ENCODE measurements at regions not wholly inside any gene's neighbourhood (a gene's known extent, or its start where the extent isn't known, plus 50 kb on each side); places are given as distances from the start of the nearest gene placed in this dataset.

DNA sequence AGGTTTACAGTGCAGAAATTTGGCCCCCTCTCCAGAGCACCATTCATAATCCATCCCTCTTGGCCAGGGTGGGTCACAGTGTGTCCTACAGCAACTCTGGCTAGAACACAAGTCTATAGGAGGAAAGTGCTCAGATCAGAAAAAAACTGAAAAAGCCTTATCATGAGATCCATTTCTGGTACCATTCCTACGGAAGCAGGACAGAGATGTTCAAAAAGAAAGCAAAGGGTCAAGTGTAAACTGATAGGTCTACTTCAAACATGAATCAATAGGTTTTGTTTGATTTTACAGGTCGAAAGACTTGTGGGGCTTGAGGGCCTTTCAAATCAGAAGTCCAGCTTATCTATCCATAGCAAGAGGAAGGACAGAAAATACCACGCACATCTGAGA, 326.4 kb downstream of the SOX9 start:
- TF ChIP-seq, protein P1, sequence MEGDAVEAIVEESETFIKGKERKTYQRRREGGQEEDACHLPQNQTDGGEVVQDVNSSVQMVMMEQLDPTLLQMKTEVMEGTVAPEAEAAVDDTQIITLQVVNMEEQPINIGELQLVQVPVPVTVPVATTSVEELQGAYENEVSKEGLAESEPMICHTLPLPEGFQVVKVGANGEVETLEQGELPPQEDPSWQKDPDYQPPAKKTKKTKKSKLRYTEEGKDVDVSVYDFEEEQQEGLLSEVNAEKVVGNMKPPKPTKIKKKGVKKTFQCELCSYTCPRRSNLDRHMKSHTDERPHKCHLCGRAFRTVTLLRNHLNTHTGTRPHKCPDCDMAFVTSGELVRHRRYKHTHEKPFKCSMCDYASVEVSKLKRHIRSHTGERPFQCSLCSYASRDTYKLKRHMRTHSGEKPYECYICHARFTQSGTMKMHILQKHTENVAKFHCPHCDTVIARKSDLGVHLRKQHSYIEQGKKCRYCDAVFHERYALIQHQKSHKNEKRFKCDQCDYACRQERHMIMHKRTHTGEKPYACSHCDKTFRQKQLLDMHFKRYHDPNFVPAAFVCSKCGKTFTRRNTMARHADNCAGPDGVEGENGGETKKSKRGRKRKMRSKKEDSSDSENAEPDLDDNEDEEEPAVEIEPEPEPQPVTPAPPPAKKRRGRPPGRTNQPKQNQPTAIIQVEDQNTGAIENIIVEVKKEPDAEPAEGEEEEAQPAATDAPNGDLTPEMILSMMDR (IDR thresholded peaks at IDR 0.05) = no peak
- no peak for TF ChIP-seq POLR2A (IDR thresholded peaks at IDR 0.05)

Data from Peyer's patch (tissue), 4 donors.